Breast epithelium (tissue), 3 donors: ENCODE measurements at regions not wholly inside any gene's neighbourhood (a gene's known extent, or its start where the extent isn't known, plus 50 kb on each side); places are given as distances from the start of the nearest gene placed in this dataset.

Experiments
- CTCF ChIP-seq, 3 donors: fragments of 450-650 bp; IDR thresholded peaks; one replicate each; pipeline ENCODE4 v1.5.1; 2016 to 2017; ENCODE audit warnings: antibody characterized with exemption in 3 of 3, mild to moderate bottlenecking in 3 of 3, moderate library complexity in 3 of 3
- POLR2A ChIP-seq: fragments of 450-650 bp; IDR thresholded peaks from one replicate; pipeline ENCODE4 v1.6.1; 2016; ENCODE audit warnings: antibody characterized with exemption, mild to moderate bottlenecking, moderate library complexity

- TF ChIP-seq CTCF (IDR thresholded peaks at IDR 0.05) (no peak), POLR2A (no peak)
These were observed 173.4 kb upstream of the BMPER start for GRCh38 chr7:33731912-33732311.
